ENCODE measurements at regions not wholly inside any gene's neighbourhood (a gene's known extent, or its start where the extent isn't known, plus 50 kb on each side); places are given as distances from the start of the nearest gene placed in this dataset.

DNA sequence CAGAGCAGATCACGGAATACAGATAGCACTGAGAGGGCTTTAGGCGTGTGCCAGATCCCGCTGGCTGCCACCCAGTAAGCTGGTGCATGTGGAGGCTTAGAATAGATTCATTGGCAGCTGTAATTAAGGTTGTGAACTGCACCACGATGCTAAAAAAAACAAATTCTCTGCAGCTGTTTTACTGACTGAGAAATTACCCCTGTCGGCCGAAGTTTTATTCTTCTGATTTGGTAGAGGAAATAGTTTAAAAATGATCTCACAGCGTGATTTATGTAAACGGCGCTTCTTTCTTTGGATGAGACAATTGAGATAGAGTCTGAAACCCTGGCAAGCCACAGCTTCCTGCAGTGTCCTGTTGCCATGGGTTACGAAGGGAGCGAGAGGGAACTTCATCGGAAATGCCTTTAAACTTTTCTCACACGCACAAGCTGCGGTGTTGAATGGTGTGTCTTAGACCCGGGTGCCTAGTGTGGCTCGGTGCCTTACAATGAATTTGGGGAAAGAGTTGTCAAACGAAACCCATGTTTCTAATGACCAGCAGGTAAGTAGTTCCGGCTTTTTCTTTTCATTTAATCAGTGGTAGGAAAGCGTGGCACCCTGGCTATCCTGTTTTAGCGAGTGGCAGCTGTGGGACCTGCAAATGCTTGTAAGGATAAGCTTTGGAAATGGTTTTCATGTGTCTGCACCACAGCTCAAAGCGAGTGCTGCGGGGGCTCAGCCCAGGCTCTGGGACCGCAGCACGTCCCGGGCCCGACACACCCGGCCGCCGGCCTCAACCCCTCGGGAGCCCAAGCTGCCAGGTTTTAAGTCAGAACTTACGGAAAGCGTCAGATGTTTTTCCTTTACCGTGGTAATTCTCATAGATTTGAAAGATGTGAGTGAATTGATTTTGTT lies 71.7 kb upstream of the HGFAC start:
- TF ChIP-seq CTCF (IDR thresholded peaks at IDR 0.05; ENCODE audit: extremely low read depth, insufficient read depth, missing control alignments): no peak
- in situ Hi-C loops (cut with MboI; ENCODE audit: low pct_unique_long_range_greater_than_20kb, low sequenced_read_pairs, unreplicated experiment): no loop called here
- DNase-seq (ENCODE audit: low spot score): no peak

GRCh38 chr4:3371033-3372001 lies 70.5 kb upstream of the HGFAC start:
- DNase-seq (ENCODE audit: low spot score): no peak
- no peak for TF ChIP-seq CTCF (IDR thresholded peaks at IDR 0.05; ENCODE audit: extremely low read depth, insufficient read depth, missing control alignments)
- in situ Hi-C loops (cut with MboI; ENCODE audit: low pct_unique_long_range_greater_than_20kb, low sequenced_read_pairs, unreplicated experiment): no loop called here

GRCh38 chr4:3372264-3372932 lies 69.4 kb upstream of the HGFAC start:
- DNase-seq (ENCODE audit: low spot score): no peak
- in situ Hi-C loops (cut with MboI; ENCODE audit: low pct_unique_long_range_greater_than_20kb, low sequenced_read_pairs, unreplicated experiment): no loop called here
- TF ChIP-seq CTCF (IDR thresholded peaks at IDR 0.05; ENCODE audit: extremely low read depth, insufficient read depth, missing control alignments): no peak

- no peak for TF ChIP-seq CTCF (IDR thresholded peaks at IDR 0.05; ENCODE audit: extremely low read depth, insufficient read depth, missing control alignments)
- DNase-seq (ENCODE audit: low spot score): no peak
- in situ Hi-C loops (cut with MboI; ENCODE audit: low pct_unique_long_range_greater_than_20kb, low sequenced_read_pairs, unreplicated experiment): no loop called here
Observed at GRCh38 chr4:3372933-3373465, 68.8 kb upstream of the HGFAC start.

DNA sequence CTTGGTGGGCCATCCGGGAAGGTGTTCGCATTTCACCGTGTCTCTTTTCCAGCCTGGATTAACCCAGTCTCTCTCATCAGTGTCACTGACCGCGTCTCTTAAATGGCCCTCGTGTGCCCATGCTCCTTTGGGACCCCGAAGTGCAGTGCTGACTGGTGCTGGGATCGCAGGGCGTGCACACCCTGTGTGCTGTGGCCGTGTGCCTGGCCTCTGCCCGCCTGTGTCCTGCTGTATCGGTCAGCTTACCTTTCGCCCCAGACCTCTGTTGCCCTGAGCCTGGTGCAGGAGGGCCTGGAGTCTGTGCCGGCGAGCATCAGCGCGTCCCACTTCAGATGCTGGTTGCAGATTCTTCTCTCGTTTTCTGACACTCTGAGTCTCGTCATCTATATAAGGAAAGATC lies 68.3 kb upstream of the HGFAC start:
- in situ Hi-C loops (cut with MboI; ENCODE audit: low pct_unique_long_range_greater_than_20kb, low sequenced_read_pairs, unreplicated experiment): no loop called here

More for the DNA sequence above, 68.3 kb upstream of the HGFAC start:
- no peak for DNase-seq (ENCODE audit: low spot score)
- no peak for TF ChIP-seq CTCF (IDR thresholded peaks at IDR 0.05; ENCODE audit: extremely low read depth, insufficient read depth, missing control alignments)

All from GM13977 (cell line).